GM19035 (cell line): ENCODE measurements at regions not wholly inside any gene's neighbourhood (a gene's known extent, or its start where the extent isn't known, plus 50 kb on each side); places are given as distances from the start of the nearest gene placed in this dataset.

Experiments
- ATAC-seq: cut with Tn5 transposase; IDR thresholded peaks from one replicate; pipeline ENCODE4 v1.9.1; 2021; ENCODE audit not compliant: unreplicated experiment

GRCh38 chr10:107616463-107617410 lies 452.2 kb upstream of the SORCS1 start:
- ATAC-seq = no peak

DNA sequence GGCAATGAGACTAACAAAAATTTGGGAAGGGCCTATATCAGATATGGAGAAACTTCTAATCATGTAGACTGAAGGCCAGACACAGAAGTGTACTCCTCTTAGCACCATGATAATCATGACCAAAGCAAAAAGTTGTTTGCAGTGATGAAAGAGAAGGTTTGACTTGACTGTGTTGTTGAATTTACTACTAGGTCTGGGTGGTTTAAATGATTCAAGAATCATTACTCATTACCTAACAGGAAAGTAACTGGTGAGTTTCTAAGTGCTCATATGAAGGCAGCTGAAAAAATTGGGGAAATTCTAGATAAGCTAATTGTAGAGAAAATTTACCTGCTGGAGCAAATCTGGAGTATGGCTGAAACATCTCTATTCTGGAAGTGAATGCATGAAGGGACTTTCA lies 451.5 kb upstream of the SORCS1 start:
- no peak for ATAC-seq

- ATAC-seq = no peak
Measured at GRCh38 chr10:107614939-107615685, 450.6 kb upstream of the SORCS1 start.

- no peak for ATAC-seq
Measured at GRCh38 chr10:107611115-107611514, 446.6 kb upstream of the SORCS1 start.

GRCh38 chr10:107589081-107589480 lies 424.6 kb upstream of the SORCS1 start:
- no peak for ATAC-seq

DNA sequence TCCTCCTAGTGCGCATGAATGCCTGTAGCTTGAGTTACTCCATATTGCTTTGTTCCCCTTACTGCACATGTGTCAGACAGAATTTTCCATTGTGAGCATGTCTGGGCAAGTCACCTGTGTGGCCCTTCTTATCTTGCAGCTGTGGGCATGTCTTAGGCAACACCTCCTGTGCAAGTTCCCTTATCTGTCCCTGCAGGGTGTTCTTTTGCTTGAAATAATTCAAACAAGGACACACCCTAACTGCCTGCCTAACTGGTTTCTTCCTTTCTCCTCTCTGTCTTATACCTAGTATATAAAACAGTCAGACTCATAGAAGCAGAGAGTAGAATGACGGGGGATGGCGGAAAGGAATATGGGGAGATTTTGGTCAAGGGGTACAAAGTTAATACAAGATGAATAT lies 421.1 kb upstream of the SORCS1 start:
- no peak for ATAC-seq

DNA sequence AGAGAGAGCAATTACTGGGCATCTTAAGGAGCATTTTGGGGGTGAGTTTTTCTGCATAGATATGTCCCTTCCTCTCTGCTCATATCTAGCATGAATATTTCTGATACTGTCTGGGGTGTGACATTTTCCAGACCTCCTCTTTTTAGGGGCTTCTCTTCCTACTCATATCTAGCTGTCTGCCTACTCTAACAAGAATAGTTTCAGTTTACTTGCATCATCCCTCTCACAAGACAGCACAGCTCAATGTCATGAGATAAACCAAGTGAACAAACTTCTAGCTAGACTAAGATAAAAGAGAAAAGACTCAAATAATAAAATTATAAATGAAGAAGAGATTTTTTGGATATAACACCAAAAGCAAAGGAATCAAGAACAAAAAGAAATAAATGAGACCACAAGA lies 419.5 kb upstream of the SORCS1 start:
- no peak for ATAC-seq

DNA sequence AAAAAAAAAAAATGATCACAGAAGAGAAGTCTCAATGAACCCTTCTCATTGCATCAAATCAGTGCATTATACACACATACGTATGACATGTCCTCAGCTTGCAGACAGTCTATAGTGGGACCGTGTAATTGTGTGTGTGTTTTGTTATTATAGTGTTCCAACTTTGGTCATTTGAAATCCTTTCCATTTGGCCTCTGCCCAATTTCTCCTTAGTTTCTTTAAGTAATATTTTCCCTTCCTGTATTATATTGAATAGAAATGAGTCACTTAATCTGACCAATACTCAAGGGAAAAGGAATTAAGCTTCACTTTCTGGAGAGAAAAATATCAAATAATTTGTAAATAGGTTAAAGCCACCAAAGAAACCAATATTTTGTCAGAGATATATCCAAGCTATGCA lies 415.5 kb upstream of the SORCS1 start:
- no peak for ATAC-seq

GRCh38 chr10:107577221-107577620 lies 412.7 kb upstream of the SORCS1 start:
- ATAC-seq = no peak

DNA sequence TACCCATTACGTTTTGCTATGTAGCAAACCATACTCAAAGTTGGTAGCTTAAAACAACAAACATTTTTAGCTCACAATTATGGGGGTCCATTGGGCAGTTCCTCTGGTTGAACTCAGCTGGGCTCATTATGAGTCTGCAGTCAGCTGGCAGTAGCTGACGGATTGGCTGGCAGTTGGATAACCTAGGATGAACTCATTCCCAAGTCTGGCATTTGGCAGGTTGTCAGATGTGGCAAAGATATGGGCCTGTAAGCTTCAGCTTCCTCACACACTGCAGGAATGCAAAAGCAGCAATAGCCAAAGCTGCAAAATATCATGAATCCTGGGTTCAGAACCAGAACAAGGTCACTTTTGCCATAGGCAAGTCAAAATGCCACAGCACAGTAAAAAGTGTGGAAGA lies 412.2 kb upstream of the SORCS1 start:
- no peak for ATAC-seq

GRCh38 chr10:107565014-107565413 lies 400.5 kb upstream of the SORCS1 start:
- no peak for ATAC-seq

DNA sequence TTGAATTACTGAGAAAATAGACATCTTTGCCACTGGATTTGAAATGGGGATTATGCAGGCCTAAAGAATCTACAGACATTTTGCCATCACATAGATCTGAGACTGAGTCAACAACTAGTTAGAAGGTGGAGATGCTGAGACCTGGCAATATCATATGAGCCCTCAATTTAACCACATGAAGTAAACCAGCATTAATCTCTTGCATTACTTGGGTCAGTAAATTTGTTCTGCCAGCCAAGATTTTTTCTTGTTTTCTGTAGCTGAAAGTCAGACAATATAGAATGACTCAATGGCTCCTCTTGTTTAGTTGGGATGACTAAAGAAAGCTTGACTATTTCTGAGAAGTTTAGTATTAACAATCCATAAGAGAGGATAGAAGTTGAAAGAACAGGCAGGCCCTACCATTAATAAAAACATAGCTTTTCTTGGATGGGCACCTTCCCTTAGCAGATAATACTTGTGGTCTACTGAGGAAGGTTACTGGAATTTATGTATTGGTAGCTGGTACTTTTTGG lies 396.7 kb upstream of the SORCS1 start:
- ATAC-seq = no peak

- no peak for ATAC-seq
Measured at GRCh38 chr10:107557916-107558315, 393.4 kb upstream of the SORCS1 start.

- no peak for ATAC-seq
Measured at GRCh38 chr10:107554333-107554732, 389.8 kb upstream of the SORCS1 start.

DNA sequence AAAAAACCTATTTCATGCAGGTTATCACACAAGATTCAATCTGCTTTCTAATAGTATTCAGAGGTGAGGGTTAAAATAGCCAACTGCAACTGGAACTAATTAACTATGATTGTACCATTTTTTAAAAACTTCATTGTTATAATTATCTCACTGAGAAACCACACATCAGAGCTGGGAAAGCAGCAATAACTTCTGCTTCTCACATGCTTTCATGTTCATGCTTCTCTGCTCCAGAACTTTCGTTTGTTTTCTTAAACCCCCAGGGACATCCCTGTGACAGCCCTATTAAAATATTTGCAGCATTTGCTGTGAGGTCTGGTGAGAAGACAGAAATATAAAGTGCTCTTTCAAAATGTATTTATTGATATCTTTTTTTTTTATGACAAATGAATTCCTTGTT lies 389.0 kb upstream of the SORCS1 start:
- no peak for ATAC-seq

DNA sequence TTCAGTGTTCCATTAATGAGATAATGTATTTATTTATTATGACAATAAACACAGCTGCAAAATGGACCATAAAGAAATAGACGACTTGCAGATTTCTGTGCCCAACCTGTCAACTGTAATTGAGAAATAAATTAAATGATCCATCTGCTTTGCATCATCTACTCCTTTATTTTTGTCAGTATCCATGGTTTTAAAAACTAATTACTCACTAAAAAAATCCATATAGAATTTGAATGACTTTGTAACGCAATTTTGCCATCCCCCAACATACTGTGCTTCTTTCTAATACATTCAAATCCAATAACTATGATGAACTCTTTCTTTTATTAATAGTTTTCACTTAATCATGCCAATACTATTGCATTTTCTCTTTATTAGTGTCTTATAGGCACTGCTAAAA lies 388.5 kb upstream of the SORCS1 start:
- no peak for ATAC-seq

DNA sequence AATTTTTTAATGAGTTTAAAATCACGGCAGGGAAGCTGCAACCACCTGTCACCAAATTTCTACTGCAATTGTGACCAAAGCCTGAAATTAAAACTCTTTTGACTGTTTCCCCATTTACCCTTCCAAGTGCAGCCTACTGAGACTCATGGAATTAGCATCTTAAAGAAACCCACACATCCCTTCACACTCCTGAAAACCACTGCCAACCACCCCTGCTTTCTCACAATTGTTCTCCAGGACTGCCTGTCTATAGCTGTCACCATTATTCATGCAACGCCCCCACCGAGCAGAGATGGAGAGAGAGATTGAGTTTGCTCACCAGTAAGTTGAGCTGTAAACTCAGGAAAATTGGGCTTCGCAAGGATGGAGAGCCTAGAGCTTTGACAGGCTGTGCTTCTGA lies 383.8 kb upstream of the SORCS1 start:
- no peak for ATAC-seq

GRCh38 chr10:107546986-107547385 lies 382.5 kb upstream of the SORCS1 start:
- no peak for ATAC-seq

DNA sequence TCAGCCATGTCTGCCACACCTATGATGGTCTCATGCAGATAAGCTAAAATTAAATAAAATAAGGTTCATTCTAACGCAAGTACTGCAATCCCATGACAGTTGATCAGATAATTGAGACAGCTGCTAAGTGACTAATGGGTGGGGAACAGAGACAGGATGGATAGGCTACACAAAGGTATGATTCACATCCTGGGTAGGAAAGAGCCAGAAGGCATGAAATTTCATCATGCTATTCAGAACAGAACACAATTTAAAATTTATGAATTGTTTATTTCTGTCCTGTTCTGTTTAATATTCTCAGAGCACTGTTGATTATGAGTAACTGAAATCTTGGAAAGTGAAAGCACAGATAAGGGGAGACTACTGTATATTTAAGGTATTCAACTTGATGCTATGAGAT lies 381.8 kb upstream of the SORCS1 start:
- no peak for ATAC-seq

DNA sequence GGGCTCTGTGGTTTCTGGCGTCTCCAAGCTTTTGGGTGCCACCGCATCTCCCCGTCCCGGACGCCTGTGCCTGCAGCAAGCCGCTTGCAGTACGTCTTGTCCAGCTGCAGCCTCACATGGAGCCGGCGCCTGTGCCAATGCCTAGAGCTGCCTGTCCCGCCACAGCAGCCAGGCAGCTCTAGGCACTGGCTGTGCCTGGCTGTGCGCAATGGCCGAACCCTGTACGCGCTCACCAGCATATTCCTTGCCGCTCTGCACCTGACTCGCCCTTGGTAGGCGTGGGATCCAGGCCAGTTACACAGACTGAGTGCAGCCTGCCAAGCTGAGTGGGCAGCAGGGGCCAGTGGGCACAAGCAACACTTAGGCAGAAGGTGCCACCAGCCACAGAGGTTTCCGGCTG lies 381.2 kb upstream of the SORCS1 start:
- ATAC-seq = no peak

GRCh38 chr10:107544706-107545520 lies 380.4 kb upstream of the SORCS1 start:
- ATAC-seq = no peak
